SK-N-SH (cell line): ENCODE measurements at regions not wholly inside any gene's neighbourhood (a gene's known extent, or its start where the extent isn't known, plus 50 kb on each side); places are given as distances from the start of the nearest gene placed in this dataset.

ENCODE experiments used
- CTCF ChIA-PET: fragments of 300-600, 350-600 bp; formaldehyde crosslinking; extraction: SDS; loops from one replicate; lab custom pipeline; 2021; lab: Yijun Ruan, JAX
- POLR2A ChIA-PET: fragments of 350-600 bp; sonication (Branson Sonifier 250); formaldehyde crosslinking; extraction: SDS; loops from one replicate; lab custom pipeline; 2020; ENCODE audit warnings: antibody characterized with exemption, inconsistent platforms; lab: Yijun Ruan, JAX
- DNase-seq: peaks from one replicate; pipeline ENCODE4 v3.0.0; 2012
- H2AFZ ChIP-seq: fragments of 200-600 bp; sonication (generic); 2 replicates; pipeline ENCODE4 v1.8.1; 2016; ENCODE audit warnings: antibody characterized with exemption, mild to moderate bottlenecking, low read depth
- H3F3A ChIP-seq: fragments of 200-600 bp; sonication (generic); replicated peaks from 2 replicates; pipeline ENCODE3; 2016; ENCODE audit warnings: antibody characterized with exemption, mild to moderate bottlenecking; ENCODE audit not compliant: insufficient read depth
- H3K27ac ChIP-seq, 2 experiments: fragments of 200-500 bp in 1 of 2; fragments of 200-600 bp in 1 of 2; sonication (Bioruptor generic) in 1 of 2; sonication (generic), shearing (Covaris generic) in 1 of 2; 2 replicates each; pipeline versions ENCODE4 v1.5.1 to v1.6.1; 2014 to 2016; ENCODE audit warnings: low read depth in 2 of 2, inconsistent platforms in 1 of 2, low read length in 1 of 2, mild to moderate bottlenecking in 1 of 2, mixed read lengths in 1 of 2
- H3K27me3 ChIP-seq: fragments of 200-600 bp; sonication (generic), shearing (Covaris generic); 2 replicates; pipeline ENCODE4 v1.6.1; 2016; ENCODE audit warnings: mixed run types; ENCODE audit not compliant: insufficient read depth
- H3K36me3 ChIP-seq, 2 experiments: fragments of 200-500 bp in 1 of 2; fragments of 200-600 bp in 1 of 2; sonication (Bioruptor generic) in 1 of 2; sonication (generic) in 1 of 2; replicated peaks in 1 of 2; 2 replicates each; pipeline versions ENCODE3 to v1.5.1; 2014 to 2016; ENCODE audit warnings: low read length in 1 of 2, mild to moderate bottlenecking in 1 of 2; ENCODE audit not compliant: insufficient read depth in 2 of 2, control insufficient read depth in 1 of 2
- H3K4me1 ChIP-seq, 2 experiments: fragments of 200-500 bp in 1 of 2; fragments of 200-600 bp in 1 of 2; sonication (Bioruptor generic) in 1 of 2; sonication (generic), shearing (Covaris generic) in 1 of 2; 2 replicates each; pipeline versions ENCODE4 v1.5.1 to v1.6.1; 2014 to 2016; ENCODE audit warnings: low read depth in 1 of 2, low read length in 1 of 2, mixed run types in 1 of 2; ENCODE audit not compliant: insufficient read depth in 2 of 2, control insufficient read depth in 1 of 2
- H3K4me2 ChIP-seq: fragments of 200-600 bp; sonication (generic), shearing (Covaris generic); 2 replicates; pipeline ENCODE4 v1.6.1; 2017; ENCODE audit warnings: mixed run types
- H3K4me3 ChIP-seq, 2 experiments: fragments of 200-500 bp in 1 of 2; fragments of 200-600 bp in 1 of 2; sonication (Bioruptor generic) in 1 of 2; sonication (generic), shearing (Covaris generic) in 1 of 2; 2 replicates each; pipeline versions ENCODE4 v1.5.1 to v1.8.1; 2014 to 2016; ENCODE audit warnings: low read depth in 2 of 2, inconsistent platforms in 1 of 2, low read length in 1 of 2, mild to moderate bottlenecking in 1 of 2, mixed read lengths in 1 of 2, moderate library complexity in 1 of 2
- H3K79me2 ChIP-seq: fragments of 200-600 bp; sonication (generic); 2 replicates; pipeline ENCODE4 v1.8.1; 2017; ENCODE audit warnings: mild to moderate bottlenecking; ENCODE audit not compliant: insufficient read depth
- H3K9ac ChIP-seq: fragments of 200-600 bp; sonication (generic); 2 replicates; pipeline ENCODE4 v1.6.1; 2017; ENCODE audit warnings: mixed run types
- H3K9me2 ChIP-seq: fragments of 200-600 bp; sonication (generic); 2 replicates; pipeline ENCODE4 v1.6.1; 2017; ENCODE audit warnings: mixed run types
- H3K9me3 ChIP-seq: fragments of 200-600 bp; sonication (generic); 2 replicates; pipeline ENCODE4 v1.6.1; 2017; ENCODE audit warnings: mixed run types, mild to moderate bottlenecking, moderate library complexity
- H4K20me1 ChIP-seq: fragments of 200-600 bp; sonication (generic); 2 replicates; pipeline ENCODE4 v1.6.1; 2017; ENCODE audit warnings: mild to moderate bottlenecking, mixed run types; ENCODE audit not compliant: insufficient read depth
- ELF1 ChIP-seq: IDR thresholded peaks from 2 replicates; pipeline ENCODE4 v1.4.0; 2012
- FOSL2 ChIP-seq: IDR thresholded peaks from 2 replicates; pipeline ENCODE4 v1.4.0; 2012; ENCODE audit warnings: low read depth, mild to moderate bottlenecking, moderate library complexity, borderline replicate concordance
- JUND ChIP-seq: IDR thresholded peaks from 2 replicates; pipeline ENCODE4 v1.4.0; 2012
- NFIC ChIP-seq: IDR thresholded peaks from 2 replicates; pipeline ENCODE4 v1.4.0; 2012; ENCODE audit warnings: borderline replicate concordance
- NRF1 ChIP-seq: IDR thresholded peaks from 2 replicates; pipeline ENCODE4 v1.6.1; 2012; ENCODE audit warnings: low read depth, mild to moderate bottlenecking, low read length
- RAD21 ChIP-seq: IDR thresholded peaks from 2 replicates; pipeline ENCODE4 v1.6.1; 2012; ENCODE audit warnings: mild to moderate bottlenecking, low read length
- SIN3A ChIP-seq: IDR thresholded peaks from 2 replicates; pipeline ENCODE4 v1.6.1; 2012; ENCODE audit warnings: low read depth, mild to moderate bottlenecking, low read length, moderate library complexity, borderline replicate concordance
- SMC3 ChIP-seq: IDR thresholded peaks from 2 replicates; pipeline ENCODE4 v1.6.1; 2012; ENCODE audit warnings: low read depth, low read length, improper control_type of control experiment
- TAF1 ChIP-seq: IDR thresholded peaks from 2 replicates; pipeline ENCODE4 v1.6.1; 2012; ENCODE audit warnings: low read depth, mild to moderate bottlenecking, low read length, moderate library complexity, borderline replicate concordance
- YY1 ChIP-seq: IDR thresholded peaks from 2 replicates; pipeline ENCODE4 v1.4.0; 2012; ENCODE audit warnings: low read depth, mild to moderate bottlenecking
- whole genome bisulfite sequencing: methylation state at CpG from one replicate; pipeline ENCODE4 v1.1.6; 2017; ENCODE audit warnings: low lambda C conversion rate; 5-methylcytosine and 5-hydroxymethylcytosine counted together
- TF ChIP-seq, protein P1 (sequence below): IDR thresholded peaks from 2 replicates; pipeline ENCODE4; 2012
- TF ChIP-seq, protein P2 (sequence below): IDR thresholded peaks from 2 replicates; pipeline ENCODE4 v1.6.1; 2012; ENCODE audit warnings: mild to moderate bottlenecking, low read depth, low read length, moderate library complexity
- TF ChIP-seq, protein P3 (sequence below): fragments of 200-600 bp; sonication (generic); IDR thresholded peaks from 2 replicates; pipeline ENCODE4 v1.6.1; 2017; ENCODE audit warnings: antibody characterized with exemption, mild to moderate bottlenecking, moderate library complexity

DNA sequence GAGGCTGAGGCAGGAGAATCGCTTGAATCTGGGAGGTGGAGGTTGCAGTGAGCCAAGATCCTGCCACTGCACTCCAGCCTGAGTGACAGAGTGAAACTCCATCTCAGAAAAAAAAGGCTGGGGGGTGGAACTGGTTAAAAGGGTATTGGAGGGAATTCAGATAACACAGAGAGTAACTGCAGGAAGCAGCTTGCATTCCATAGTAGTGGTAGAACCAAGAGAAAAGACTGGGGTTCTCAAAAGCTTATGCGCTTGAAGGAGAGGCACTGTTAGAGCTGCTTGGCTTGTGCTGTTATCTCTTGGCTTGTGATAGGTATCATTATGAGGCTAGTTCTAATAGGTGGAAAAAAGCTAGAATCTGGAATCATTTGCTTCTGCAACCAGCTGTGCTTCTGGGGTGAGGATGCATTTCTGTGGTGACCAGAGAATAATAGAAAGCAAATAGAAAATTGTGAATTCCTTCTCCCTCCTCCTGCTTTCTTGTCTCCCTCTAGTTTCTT, 91.2 kb upstream of the ELOVL6 start:
- no peaks in the 10 kb centered on the region for H3K36me3 ChIP-seq
- H3K27me3 ChIP-seq, result no peaks in the 10 kb centered on the region
- WGBS, result 83% methylated on average over 2 of the region's 2 CpGs
- H3K4me3 ChIP-seq, result no peak overlapping the region
- no peak overlapping the region for H3K9ac ChIP-seq
- TF ChIP-seq RAD21, result no peak
- TF ChIP-seq, protein P1, sequence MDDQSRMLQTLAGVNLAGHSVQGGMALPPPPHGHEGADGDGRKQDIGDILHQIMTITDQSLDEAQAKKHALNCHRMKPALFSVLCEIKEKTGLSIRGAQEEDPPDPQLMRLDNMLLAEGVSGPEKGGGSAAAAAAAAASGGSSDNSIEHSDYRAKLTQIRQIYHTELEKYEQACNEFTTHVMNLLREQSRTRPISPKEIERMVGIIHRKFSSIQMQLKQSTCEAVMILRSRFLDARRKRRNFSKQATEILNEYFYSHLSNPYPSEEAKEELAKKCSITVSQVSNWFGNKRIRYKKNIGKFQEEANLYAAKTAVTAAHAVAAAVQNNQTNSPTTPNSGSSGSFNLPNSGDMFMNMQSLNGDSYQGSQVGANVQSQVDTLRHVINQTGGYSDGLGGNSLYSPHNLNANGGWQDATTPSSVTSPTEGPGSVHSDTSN, result no peak
- TF ChIP-seq FOSL2, result no peak
- no peak for TF ChIP-seq NFIC
- no peak for TF ChIP-seq SMC3
- TF ChIP-seq, protein P2, sequence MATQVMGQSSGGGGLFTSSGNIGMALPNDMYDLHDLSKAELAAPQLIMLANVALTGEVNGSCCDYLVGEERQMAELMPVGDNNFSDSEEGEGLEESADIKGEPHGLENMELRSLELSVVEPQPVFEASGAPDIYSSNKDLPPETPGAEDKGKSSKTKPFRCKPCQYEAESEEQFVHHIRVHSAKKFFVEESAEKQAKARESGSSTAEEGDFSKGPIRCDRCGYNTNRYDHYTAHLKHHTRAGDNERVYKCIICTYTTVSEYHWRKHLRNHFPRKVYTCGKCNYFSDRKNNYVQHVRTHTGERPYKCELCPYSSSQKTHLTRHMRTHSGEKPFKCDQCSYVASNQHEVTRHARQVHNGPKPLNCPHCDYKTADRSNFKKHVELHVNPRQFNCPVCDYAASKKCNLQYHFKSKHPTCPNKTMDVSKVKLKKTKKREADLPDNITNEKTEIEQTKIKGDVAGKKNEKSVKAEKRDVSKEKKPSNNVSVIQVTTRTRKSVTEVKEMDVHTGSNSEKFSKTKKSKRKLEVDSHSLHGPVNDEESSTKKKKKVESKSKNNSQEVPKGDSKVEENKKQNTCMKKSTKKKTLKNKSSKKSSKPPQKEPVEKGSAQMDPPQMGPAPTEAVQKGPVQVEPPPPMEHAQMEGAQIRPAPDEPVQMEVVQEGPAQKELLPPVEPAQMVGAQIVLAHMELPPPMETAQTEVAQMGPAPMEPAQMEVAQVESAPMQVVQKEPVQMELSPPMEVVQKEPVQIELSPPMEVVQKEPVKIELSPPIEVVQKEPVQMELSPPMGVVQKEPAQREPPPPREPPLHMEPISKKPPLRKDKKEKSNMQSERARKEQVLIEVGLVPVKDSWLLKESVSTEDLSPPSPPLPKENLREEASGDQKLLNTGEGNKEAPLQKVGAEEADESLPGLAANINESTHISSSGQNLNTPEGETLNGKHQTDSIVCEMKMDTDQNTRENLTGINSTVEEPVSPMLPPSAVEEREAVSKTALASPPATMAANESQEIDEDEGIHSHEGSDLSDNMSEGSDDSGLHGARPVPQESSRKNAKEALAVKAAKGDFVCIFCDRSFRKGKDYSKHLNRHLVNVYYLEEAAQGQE, result no peak
- no peak for TF ChIP-seq YY1
- TF ChIP-seq SIN3A, result no peak
- H3K4me2 ChIP-seq, result no peak overlapping the region
- no peaks in the 10 kb centered on the region for H3K9me3 ChIP-seq
- ChIA-PET CTCF (interaction anchor here (0.6 to 0.8 kb wide), 3 partner anchors 10 to 228 kb away, joined by 3 to 4 read pairs (median 3); no protein-coding TSS in a partner anchor), POLR2A (no interaction called here)
- H4K20me1 ChIP-seq, result no peaks in the 10 kb centered on the region
- H3K9me2 ChIP-seq, result no peaks in the 10 kb centered on the region
- no peak overlapping the region for H3K27ac ChIP-seq
- H3K79me2 ChIP-seq, result no peaks in the 10 kb centered on the region; the same call in 1 of the 2 replicates
- no peaks in the 10 kb centered on the region for H3K4me1 ChIP-seq
- no peaks in the 10 kb centered on the region for H3F3A ChIP-seq
- no peak for DNase-seq
- H2AFZ ChIP-seq, result no peak overlapping the region

DNA sequence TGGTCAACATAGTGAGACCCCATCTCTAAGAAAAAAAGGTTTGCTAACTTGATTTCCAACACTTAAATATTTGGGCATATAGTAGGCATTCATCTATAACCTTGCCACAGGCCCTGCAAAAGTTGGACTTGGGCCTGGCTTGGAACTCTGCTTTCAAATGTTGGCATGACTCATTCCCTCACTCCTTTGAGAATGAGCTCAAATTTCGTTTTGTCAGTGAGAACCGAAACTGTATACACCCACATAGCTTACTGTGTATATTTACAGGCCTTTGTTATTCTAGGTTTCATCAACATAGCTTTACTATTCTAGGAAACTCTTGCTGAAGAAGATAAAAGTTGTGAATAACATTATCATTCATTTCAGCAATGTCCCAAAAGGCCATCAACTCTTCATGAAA, 88.7 kb upstream of the ELOVL6 start:
- Histone ChIP-seq H3K9me2 (no peaks in the 10 kb centered on the region), H3K4me2 (no peak overlapping the region), H3K27me3 (no peaks in the 10 kb centered on the region; the same call in 1 of the 2 replicates), H2AFZ (no peak overlapping the region), H3K4me1 (no peaks in the 10 kb centered on the region), H3K27ac (no peak overlapping the region), H3K4me3 (no peak overlapping the region), H4K20me1 (no peaks in the 10 kb centered on the region), H3K9me3 (no peaks in the 10 kb centered on the region), H3K36me3 (no peaks in the 10 kb centered on the region), H3F3A (no peaks in the 10 kb centered on the region), H3K79me2 (no peaks in the 10 kb centered on the region; the same call in 1 of the 2 replicates), H3K9ac (no peak overlapping the region)
- no peak for DNase-seq
- ChIA-PET CTCF (interaction anchor here (0.5 to 0.7 kb wide), 3 partner anchors 9 to 288 kb away, joined by 3 read pairs; no protein-coding TSS in a partner anchor), POLR2A (no interaction called here)
- 10% methylated on average over 2 of the region's 2 CpGs for WGBS
- peak; percentile 48 for TF ChIP-seq JUND
- no peak for TF ChIP-seq TAF1
- TF ChIP-seq ELF1, result no peak
- TF ChIP-seq NFIC, result peak; percentile 41; the same call in 1 of the 2 replicates
- TF ChIP-seq SIN3A, result no peak
- TF ChIP-seq NRF1, result no peak
- TF ChIP-seq, protein P3, sequence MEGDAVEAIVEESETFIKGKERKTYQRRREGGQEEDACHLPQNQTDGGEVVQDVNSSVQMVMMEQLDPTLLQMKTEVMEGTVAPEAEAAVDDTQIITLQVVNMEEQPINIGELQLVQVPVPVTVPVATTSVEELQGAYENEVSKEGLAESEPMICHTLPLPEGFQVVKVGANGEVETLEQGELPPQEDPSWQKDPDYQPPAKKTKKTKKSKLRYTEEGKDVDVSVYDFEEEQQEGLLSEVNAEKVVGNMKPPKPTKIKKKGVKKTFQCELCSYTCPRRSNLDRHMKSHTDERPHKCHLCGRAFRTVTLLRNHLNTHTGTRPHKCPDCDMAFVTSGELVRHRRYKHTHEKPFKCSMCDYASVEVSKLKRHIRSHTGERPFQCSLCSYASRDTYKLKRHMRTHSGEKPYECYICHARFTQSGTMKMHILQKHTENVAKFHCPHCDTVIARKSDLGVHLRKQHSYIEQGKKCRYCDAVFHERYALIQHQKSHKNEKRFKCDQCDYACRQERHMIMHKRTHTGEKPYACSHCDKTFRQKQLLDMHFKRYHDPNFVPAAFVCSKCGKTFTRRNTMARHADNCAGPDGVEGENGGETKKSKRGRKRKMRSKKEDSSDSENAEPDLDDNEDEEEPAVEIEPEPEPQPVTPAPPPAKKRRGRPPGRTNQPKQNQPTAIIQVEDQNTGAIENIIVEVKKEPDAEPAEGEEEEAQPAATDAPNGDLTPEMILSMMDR, result no peak
- peak; percentile 62; the same call in 1 of the 2 replicates for TF ChIP-seq FOSL2
